ENCODE measurements at regions not wholly inside any gene's neighbourhood (a gene's known extent, or its start where the extent isn't known, plus 50 kb on each side); places are given as distances from the start of the nearest gene placed in this dataset.

DNA sequence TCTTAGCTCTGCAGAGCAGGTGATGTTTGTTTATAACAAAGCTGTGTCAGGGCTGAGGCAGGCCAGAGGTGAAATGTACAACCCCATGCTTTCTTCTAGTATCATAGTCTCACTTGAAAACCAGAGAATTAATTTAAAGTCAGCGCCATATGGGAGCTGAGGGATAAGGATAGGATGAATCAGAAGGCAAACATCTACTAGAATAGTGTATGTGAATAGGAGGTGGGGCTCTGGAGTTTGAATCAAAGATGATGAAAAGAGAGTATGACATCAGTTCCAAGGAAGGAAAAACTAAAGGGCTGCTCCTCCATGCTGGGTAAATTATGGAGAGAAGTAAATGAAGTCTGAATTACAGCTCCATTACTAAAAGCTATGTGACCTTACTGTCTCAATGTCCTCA is 441.5 kb downstream of the RASEF start:
- peaks cover 0 to 3% of the 10 kb centered on the region in 2 experiments; a peak in 1 of 4 replicates for H3K9me3 ChIP-seq (ENCODE audit: control insufficient read depth in 1 of 2, insufficient read depth in 1 of 2, low read depth in 1 of 2, low read length in 2 of 2)
- no peaks in the 10 kb centered on the region for H3K4me1 ChIP-seq (ENCODE audit: control insufficient read depth in 1 of 2, insufficient read depth in 2 of 2, low read length in 2 of 2)
- RAD21 ChIA-PET (ENCODE audit: low non-redundant PET in 1 of 2, low total read pairs in 2 of 2, uncharacterized antibody in 2 of 2, unreplicated experiment in 2 of 2): no interaction called here
- ATAC-seq (no peak), DNase-seq (ENCODE audit: low read depth, low spot score) (no peak)
- CTCF ChIA-PET: no interaction called here
- BruUV-seq (replicated peaks): no TSS peak
- no peaks in the 10 kb centered on the region for H3K79me2 ChIP-seq (ENCODE audit: insufficient read depth, low read length)
- H3K27ac ChIP-seq (ENCODE audit: low read depth, low read length): no peak overlapping the region
- no peak overlapping the region for H2AFZ ChIP-seq (ENCODE audit: low read depth, low read length, poor library complexity, severe bottlenecking)
- no peak overlapping the region for H3K9ac ChIP-seq (ENCODE audit: low read length)
- POLR2A ChIA-PET: no interaction called here
- H3K4me3 ChIP-seq (replicated peaks in 1 of 2; ENCODE audit: low read depth in 1 of 2, low read length in 2 of 2): no peak overlapping the region
- no peaks in the 10 kb centered on the region for H3K27me3 ChIP-seq (ENCODE audit: insufficient read depth, low read length)
- TF ChIP-seq ZFX (IDR thresholded peaks at IDR 0.05) (no peak), CBX3 (IDR thresholded peaks at IDR 0.05; ENCODE audit: low read depth) (no peak), POLR2AphosphoS5 (IDR thresholded peaks at IDR 0.05; ENCODE audit: low read depth, low read length) (no peak), ELF1 (IDR thresholded peaks at IDR 0.05; ENCODE audit: borderline replicate concordance, low read depth) (no peak), TCF7L2 (IDR thresholded peaks at IDR 0.05; ENCODE audit: borderline replicate concordance, extremely low read depth, insufficient read depth, insufficient read length) (no peak), SIN3A (IDR thresholded peaks at IDR 0.05; ENCODE audit: low read depth) (no peak), FOSL1 (IDR thresholded peaks at IDR 0.05; ENCODE audit: low read depth) (no peak), ZNF274 (IDR thresholded peaks at IDR 0.05; ENCODE audit: low read depth, low read length) (no peak), SP1 (IDR thresholded peaks at IDR 0.05; ENCODE audit: low read depth) (no peak)
- TF ChIP-seq, protein P1, sequence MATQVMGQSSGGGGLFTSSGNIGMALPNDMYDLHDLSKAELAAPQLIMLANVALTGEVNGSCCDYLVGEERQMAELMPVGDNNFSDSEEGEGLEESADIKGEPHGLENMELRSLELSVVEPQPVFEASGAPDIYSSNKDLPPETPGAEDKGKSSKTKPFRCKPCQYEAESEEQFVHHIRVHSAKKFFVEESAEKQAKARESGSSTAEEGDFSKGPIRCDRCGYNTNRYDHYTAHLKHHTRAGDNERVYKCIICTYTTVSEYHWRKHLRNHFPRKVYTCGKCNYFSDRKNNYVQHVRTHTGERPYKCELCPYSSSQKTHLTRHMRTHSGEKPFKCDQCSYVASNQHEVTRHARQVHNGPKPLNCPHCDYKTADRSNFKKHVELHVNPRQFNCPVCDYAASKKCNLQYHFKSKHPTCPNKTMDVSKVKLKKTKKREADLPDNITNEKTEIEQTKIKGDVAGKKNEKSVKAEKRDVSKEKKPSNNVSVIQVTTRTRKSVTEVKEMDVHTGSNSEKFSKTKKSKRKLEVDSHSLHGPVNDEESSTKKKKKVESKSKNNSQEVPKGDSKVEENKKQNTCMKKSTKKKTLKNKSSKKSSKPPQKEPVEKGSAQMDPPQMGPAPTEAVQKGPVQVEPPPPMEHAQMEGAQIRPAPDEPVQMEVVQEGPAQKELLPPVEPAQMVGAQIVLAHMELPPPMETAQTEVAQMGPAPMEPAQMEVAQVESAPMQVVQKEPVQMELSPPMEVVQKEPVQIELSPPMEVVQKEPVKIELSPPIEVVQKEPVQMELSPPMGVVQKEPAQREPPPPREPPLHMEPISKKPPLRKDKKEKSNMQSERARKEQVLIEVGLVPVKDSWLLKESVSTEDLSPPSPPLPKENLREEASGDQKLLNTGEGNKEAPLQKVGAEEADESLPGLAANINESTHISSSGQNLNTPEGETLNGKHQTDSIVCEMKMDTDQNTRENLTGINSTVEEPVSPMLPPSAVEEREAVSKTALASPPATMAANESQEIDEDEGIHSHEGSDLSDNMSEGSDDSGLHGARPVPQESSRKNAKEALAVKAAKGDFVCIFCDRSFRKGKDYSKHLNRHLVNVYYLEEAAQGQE (IDR thresholded peaks at IDR 0.05; ENCODE audit: low read depth): no peak
- TF ChIP-seq, protein P2, sequence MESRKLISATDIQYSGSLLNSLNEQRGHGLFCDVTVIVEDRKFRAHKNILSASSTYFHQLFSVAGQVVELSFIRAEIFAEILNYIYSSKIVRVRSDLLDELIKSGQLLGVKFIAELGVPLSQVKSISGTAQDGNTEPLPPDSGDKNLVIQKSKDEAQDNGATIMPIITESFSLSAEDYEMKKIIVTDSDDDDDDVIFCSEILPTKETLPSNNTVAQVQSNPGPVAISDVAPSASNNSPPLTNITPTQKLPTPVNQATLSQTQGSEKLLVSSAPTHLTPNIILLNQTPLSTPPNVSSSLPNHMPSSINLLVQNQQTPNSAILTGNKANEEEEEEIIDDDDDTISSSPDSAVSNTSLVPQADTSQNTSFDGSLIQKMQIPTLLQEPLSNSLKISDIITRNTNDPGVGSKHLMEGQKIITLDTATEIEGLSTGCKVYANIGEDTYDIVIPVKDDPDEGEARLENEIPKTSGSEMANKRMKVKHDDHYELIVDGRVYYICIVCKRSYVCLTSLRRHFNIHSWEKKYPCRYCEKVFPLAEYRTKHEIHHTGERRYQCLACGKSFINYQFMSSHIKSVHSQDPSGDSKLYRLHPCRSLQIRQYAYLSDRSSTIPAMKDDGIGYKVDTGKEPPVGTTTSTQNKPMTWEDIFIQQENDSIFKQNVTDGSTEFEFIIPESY (IDR thresholded peaks at IDR 0.05; ENCODE audit: extremely low read depth, insufficient replicate concordance, low read length): no peak
- TF ChIP-seq, protein P3, sequence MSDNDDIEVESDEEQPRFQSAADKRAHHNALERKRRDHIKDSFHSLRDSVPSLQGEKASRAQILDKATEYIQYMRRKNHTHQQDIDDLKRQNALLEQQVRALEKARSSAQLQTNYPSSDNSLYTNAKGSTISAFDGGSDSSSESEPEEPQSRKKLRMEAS (IDR thresholded peaks at IDR 0.05): no peak
- TF ChIP-seq, protein P4, sequence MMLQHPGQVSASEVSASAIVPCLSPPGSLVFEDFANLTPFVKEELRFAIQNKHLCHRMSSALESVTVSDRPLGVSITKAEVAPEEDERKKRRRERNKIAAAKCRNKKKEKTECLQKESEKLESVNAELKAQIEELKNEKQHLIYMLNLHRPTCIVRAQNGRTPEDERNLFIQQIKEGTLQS (IDR thresholded peaks at IDR 0.05): no peak
- intact Hi-C loops (cut with micrococcal nuclease): no loop called here
- H4K20me1 ChIP-seq (ENCODE audit: insufficient read depth): no peaks in the 10 kb centered on the region
- H3K9me2 ChIP-seq (ENCODE audit: insufficient read depth): no peaks in the 10 kb centered on the region
- no peaks in the 10 kb centered on the region for H3K36me3 ChIP-seq (ENCODE audit: control insufficient read depth in 1 of 2, insufficient read depth in 2 of 2, low read length in 2 of 2)
- no peak overlapping the region for H3K4me2 ChIP-seq (ENCODE audit: low read length)
